ENCODE measurements at regions not wholly inside any gene's neighbourhood (a gene's known extent, or its start where the extent isn't known, plus 50 kb on each side); places are given as distances from the start of the nearest gene placed in this dataset.

- Mint-ChIP-seq H3K27me3 (peaks cover 26% of the 10 kb centered on the region), H3K36me3 (ENCODE audit: insufficient read depth) (no peaks in the 10 kb centered on the region)
Measured at GRCh38 chr13:112226320-112227002, 149.7 kb upstream of the SPACA7 start.

GRCh38 chr13:112227031-112227430 is 149.1 kb upstream of the SPACA7 start:
- no peaks in the 10 kb centered on the region for H3K4me1 Mint-ChIP-seq (ENCODE audit: low read depth)
- H3K36me3 Mint-ChIP-seq (ENCODE audit: insufficient read depth): no peaks in the 10 kb centered on the region

More at GRCh38 chr13:112226320-112227002, 149.7 kb upstream of the SPACA7 start:
- no peak for DNase-seq (ENCODE audit: low spot score, unreplicated experiment)
- no peak overlapping the region for H3K27ac Mint-ChIP-seq
- H3K9me3 Mint-ChIP-seq (ENCODE audit: low read depth): no peaks in the 10 kb centered on the region
- no peaks in the 10 kb centered on the region for H3K4me1 Mint-ChIP-seq (ENCODE audit: low read depth)
- TF ChIP-seq, protein P1, sequence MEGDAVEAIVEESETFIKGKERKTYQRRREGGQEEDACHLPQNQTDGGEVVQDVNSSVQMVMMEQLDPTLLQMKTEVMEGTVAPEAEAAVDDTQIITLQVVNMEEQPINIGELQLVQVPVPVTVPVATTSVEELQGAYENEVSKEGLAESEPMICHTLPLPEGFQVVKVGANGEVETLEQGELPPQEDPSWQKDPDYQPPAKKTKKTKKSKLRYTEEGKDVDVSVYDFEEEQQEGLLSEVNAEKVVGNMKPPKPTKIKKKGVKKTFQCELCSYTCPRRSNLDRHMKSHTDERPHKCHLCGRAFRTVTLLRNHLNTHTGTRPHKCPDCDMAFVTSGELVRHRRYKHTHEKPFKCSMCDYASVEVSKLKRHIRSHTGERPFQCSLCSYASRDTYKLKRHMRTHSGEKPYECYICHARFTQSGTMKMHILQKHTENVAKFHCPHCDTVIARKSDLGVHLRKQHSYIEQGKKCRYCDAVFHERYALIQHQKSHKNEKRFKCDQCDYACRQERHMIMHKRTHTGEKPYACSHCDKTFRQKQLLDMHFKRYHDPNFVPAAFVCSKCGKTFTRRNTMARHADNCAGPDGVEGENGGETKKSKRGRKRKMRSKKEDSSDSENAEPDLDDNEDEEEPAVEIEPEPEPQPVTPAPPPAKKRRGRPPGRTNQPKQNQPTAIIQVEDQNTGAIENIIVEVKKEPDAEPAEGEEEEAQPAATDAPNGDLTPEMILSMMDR (IDR thresholded peaks at IDR 0.05; ENCODE audit: unreplicated experiment): no peak
- H3K4me3 Mint-ChIP-seq (ENCODE audit: low read depth): no peak overlapping the region

GRCh38 chr13:112229445-112229844 is 146.7 kb upstream of the SPACA7 start:
- H3K27me3 Mint-ChIP-seq: peaks cover 48% of the 10 kb centered on the region
- no peak for DNase-seq (ENCODE audit: low spot score, unreplicated experiment)

More at GRCh38 chr13:112227031-112227430, 149.1 kb upstream of the SPACA7 start:
- peaks cover 28% of the 10 kb centered on the region for H3K27me3 Mint-ChIP-seq
- H3K4me3 Mint-ChIP-seq (ENCODE audit: low read depth): no peak overlapping the region
- TF ChIP-seq, protein P1 (IDR thresholded peaks at IDR 0.05; ENCODE audit: unreplicated experiment): no peak
- DNase-seq (ENCODE audit: low spot score, unreplicated experiment): no peak
- H3K9me3 Mint-ChIP-seq (ENCODE audit: low read depth): no peaks in the 10 kb centered on the region
- no peak overlapping the region for H3K27ac Mint-ChIP-seq

GRCh38 chr13:112229992-112230872 is 145.9 kb upstream of the SPACA7 start:
- Mint-ChIP-seq H3K4me1 (ENCODE audit: low read depth) (no peaks in the 10 kb centered on the region), H3K36me3 (ENCODE audit: insufficient read depth) (no peaks in the 10 kb centered on the region), H3K27me3 (peaks cover 54% of the 10 kb centered on the region), H3K4me3 (ENCODE audit: low read depth) (no peak overlapping the region), H3K27ac (no peak overlapping the region), H3K9me3 (ENCODE audit: low read depth) (no peaks in the 10 kb centered on the region)
- DNase-seq (ENCODE audit: low spot score, unreplicated experiment): no peak
- TF ChIP-seq, protein P1 (IDR thresholded peaks at IDR 0.05; ENCODE audit: unreplicated experiment): no peak

More at GRCh38 chr13:112229445-112229844, 146.7 kb upstream of the SPACA7 start:
- Mint-ChIP-seq H3K4me3 (ENCODE audit: low read depth) (no peak overlapping the region), H3K36me3 (ENCODE audit: insufficient read depth) (no peaks in the 10 kb centered on the region), H3K9me3 (ENCODE audit: low read depth) (no peaks in the 10 kb centered on the region), H3K4me1 (ENCODE audit: low read depth) (no peaks in the 10 kb centered on the region), H3K27ac (no peak overlapping the region)
- TF ChIP-seq, protein P1 (IDR thresholded peaks at IDR 0.05; ENCODE audit: unreplicated experiment): no peak

DNA sequence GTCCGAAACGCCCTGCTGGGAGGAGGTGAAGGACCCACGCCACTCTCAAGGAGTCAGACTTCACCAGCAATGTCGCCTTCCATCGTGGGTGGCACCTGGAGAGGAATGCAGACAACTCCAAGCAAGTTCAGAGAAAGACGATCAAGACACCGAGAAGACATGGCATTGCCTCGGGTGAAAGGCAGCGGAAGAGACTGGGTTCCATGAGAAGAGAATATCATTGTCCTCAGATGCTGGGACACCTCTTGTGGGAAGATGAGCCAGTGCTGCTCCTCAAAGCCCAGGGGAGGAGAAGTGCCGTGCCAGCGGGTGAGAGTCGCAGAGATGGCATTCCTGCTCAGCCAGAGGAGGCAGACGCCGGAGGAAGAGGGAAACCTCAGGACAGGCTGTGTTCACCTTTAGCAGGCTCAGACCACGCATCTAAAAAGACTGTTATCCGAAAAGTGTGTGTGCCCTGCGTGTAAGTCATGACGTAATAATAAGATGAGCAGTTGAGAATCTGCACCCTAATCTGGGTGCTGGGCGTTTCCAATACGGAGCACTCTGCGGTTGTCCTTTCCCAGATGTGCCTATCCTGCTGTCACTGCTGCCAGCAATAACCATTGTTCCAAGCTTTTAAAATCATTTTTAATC is 144.6 kb upstream of the SPACA7 start:
- Mint-ChIP-seq H3K4me1 (ENCODE audit: low read depth) (no peaks in the 10 kb centered on the region), H3K36me3 (ENCODE audit: insufficient read depth) (no peaks in the 10 kb centered on the region), H3K27ac (no peak overlapping the region), H3K27me3 (peaks cover 55% of the 10 kb centered on the region), H3K9me3 (ENCODE audit: low read depth) (no peaks in the 10 kb centered on the region), H3K4me3 (ENCODE audit: low read depth) (no peak overlapping the region)
- no peak for DNase-seq (ENCODE audit: low spot score, unreplicated experiment)
- TF ChIP-seq, protein P1 (IDR thresholded peaks at IDR 0.05; ENCODE audit: unreplicated experiment): no peak
